ENCODE measurements at regions not wholly inside any gene's neighbourhood (a gene's known extent, or its start where the extent isn't known, plus 50 kb on each side); places are given as distances from the start of the nearest gene placed in this dataset.

DNA sequence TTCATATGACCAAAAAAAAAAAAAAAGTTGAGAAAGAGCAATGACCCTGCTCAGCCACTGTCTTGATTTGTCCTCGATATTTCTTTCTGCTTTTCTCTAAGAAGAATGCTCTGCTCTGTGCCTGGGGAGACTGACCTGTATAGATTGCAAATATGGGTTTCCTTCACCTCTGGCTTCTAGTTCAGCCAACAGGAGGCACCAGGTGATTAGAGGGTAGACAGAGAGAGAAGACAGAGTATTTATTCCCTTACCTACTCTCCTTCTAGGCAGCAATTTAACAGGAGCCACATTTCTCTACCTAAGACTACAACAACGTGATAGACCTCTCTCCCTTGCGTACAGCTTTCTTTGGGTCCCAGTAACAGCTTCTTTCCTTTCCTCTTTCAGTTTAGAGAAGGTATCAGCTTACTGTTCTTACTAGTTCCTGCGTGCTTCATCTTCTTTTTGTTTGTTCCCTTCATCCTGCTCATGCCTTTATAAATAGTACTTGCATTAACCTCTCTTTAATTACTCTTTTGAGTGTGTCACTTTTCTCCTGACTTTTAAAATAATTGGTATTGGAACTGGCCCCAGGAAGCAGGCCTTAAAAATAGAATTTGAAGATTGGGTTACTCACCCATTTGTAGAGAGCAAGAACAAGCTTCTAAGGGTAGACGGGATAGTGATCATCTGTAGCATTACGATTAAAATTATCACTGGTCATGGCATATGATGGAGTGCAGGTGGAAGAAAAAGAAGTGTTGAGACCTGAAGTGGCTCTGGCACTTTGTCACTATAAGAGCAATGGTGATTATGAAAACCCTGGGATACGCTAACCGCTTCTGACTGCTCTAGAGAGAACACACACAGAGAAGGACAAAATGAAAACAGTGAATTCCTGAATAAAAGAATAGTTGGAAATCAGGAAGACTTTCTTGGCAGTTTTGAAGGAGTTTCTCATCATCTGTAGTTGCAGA lies 161.2 kb upstream of the FSTL4 start:
- in situ Hi-C loops (cut with MboI; ENCODE audit: low pct_unique_long_range_greater_than_20kb, low sequenced_read_pairs, unreplicated experiment), result no loop called here
- TF ChIP-seq, protein P1, sequence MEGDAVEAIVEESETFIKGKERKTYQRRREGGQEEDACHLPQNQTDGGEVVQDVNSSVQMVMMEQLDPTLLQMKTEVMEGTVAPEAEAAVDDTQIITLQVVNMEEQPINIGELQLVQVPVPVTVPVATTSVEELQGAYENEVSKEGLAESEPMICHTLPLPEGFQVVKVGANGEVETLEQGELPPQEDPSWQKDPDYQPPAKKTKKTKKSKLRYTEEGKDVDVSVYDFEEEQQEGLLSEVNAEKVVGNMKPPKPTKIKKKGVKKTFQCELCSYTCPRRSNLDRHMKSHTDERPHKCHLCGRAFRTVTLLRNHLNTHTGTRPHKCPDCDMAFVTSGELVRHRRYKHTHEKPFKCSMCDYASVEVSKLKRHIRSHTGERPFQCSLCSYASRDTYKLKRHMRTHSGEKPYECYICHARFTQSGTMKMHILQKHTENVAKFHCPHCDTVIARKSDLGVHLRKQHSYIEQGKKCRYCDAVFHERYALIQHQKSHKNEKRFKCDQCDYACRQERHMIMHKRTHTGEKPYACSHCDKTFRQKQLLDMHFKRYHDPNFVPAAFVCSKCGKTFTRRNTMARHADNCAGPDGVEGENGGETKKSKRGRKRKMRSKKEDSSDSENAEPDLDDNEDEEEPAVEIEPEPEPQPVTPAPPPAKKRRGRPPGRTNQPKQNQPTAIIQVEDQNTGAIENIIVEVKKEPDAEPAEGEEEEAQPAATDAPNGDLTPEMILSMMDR (IDR thresholded peaks at IDR 0.05; ENCODE audit: extremely low read depth, insufficient read depth, missing control alignments), result peak; percentile 9
- DNase-seq (ENCODE audit: low spot score), result no peak

DNA sequence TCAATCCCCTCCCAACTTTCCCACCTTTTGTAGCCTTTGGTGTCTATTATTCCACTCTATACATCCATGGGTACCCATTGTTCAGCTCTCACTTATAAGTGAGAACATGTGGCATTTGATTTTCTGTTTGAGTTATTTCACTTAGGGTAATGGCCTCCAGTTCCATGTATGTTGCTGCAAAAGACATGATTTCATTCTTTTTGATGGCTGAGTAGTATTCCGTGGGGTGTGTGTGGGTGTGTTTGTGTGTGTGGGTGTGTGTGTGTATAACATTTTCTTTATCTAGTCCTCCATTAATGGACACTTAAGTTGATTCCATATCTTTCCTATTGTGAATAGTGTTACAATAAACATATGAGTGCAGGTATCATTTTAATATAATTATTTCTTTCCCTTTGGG lies 157.5 kb upstream of the FSTL4 start:
- in situ Hi-C loops (cut with MboI; ENCODE audit: low pct_unique_long_range_greater_than_20kb, low sequenced_read_pairs, unreplicated experiment), result no loop called here
- TF ChIP-seq, protein P1 (IDR thresholded peaks at IDR 0.05; ENCODE audit: extremely low read depth, insufficient read depth, missing control alignments), result no peak
- no peak for DNase-seq (ENCODE audit: low spot score)

DNA sequence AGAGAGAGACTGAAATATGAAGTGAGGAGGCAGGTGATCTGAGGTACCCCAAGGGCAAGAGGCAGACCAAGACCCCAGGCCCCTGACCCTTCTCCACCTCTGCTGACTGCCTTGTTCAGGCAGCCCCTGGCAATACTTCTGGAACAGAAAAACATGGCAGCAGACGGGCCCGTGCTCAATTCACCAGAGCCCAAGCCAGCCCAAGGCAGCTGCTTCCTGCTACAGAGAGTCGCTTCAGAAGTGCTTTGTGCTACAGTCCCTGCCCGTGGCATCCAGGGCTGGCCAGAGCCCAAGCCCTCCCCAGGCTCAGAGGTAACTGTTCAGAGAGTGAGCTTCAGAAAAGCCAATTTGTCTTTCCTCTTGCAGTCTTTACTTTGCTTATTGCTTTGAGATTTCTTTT lies 151.4 kb upstream of the FSTL4 start:
- TF ChIP-seq, protein P1 (IDR thresholded peaks at IDR 0.05; ENCODE audit: extremely low read depth, insufficient read depth, missing control alignments), result no peak
- in situ Hi-C loops (cut with MboI; ENCODE audit: low pct_unique_long_range_greater_than_20kb, low sequenced_read_pairs, unreplicated experiment), result no loop called here
- no peak for DNase-seq (ENCODE audit: low spot score)

DNA sequence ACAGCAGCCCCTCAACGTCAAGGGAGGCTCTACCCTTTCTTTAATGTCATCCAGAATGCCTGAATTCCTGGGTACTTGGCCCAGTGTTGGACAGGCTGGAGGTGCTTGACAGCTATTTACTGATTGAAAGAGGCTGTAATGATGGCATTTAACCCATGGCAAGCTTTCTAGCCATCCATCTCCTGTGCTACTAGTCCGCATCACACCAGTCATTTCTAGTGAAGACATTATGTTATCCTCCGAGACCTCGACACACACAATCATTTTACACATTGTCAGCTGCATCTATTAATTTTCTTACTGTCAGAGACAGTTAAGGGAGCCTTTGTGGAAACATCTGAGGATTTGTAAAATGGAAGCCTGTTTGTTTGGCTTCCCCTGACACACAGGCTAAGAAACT lies 149.3 kb upstream of the FSTL4 start:
- TF ChIP-seq, protein P1 (IDR thresholded peaks at IDR 0.05; ENCODE audit: extremely low read depth, insufficient read depth, missing control alignments), result no peak

DNA sequence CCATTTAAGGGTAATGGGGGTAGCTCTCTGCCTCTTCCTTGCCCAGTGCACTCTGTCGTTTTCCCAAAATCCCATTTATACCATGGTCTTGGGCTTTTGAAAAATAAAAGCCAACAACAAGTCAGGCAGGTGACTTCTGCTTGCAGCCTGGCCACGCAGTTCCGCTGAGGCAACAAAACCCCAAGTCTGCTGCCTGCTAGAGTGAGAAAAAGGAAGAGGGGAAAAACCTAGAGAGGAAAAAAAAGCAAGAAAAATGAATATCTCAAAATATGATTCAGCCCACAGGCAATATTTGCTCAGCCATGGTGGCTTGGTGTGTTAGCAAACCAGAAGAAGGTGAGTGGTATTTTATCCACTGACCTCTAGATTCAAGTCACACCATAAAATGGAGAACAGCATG lies 148.2 kb upstream of the FSTL4 start:
- TF ChIP-seq, protein P1 (IDR thresholded peaks at IDR 0.05; ENCODE audit: extremely low read depth, insufficient read depth, missing control alignments), result no peak
- in situ Hi-C loops (cut with MboI; ENCODE audit: low pct_unique_long_range_greater_than_20kb, low sequenced_read_pairs, unreplicated experiment), result no loop called here
- DNase-seq (ENCODE audit: low spot score), result no peak

More for the DNA sequence above, 149.3 kb upstream of the FSTL4 start:
- in situ Hi-C loops (cut with MboI; ENCODE audit: low pct_unique_long_range_greater_than_20kb, low sequenced_read_pairs, unreplicated experiment), result no loop called here
- DNase-seq (ENCODE audit: low spot score), result no peak

DNA sequence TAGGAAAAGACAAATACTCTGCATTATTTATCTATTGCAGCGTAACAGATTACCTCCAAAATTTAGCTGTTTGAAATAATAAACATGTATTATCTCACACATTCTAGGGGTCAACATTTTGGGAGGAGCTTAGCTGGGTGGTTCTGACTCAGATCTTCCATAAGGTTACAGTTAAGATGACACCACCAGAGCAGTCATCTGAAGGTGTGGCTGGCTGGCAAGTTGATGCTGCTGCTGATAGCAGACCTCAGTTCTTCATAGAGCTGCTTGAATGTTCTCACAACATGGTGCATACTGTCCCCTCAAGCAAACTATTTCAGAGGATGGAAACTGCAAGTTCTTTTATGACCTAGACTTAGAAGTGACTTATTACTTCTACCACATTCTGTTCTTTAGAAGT lies 146.3 kb upstream of the FSTL4 start:
- DNase-seq (ENCODE audit: low spot score), result no peak
- in situ Hi-C loops (cut with MboI; ENCODE audit: low pct_unique_long_range_greater_than_20kb, low sequenced_read_pairs, unreplicated experiment), result no loop called here
- TF ChIP-seq, protein P1 (IDR thresholded peaks at IDR 0.05; ENCODE audit: extremely low read depth, insufficient read depth, missing control alignments), result no peak

Measured in GM13977 (cell line).